Right ventricle myocardium superior (tissue), 1 donor: ENCODE measurements at regions not wholly inside any gene's neighbourhood (a gene's known extent, or its start where the extent isn't known, plus 50 kb on each side); places are given as distances from the start of the nearest gene placed in this dataset.

Experiments
- ATAC-seq: fragments of 200-7000 bp; cut with Tn5 transposase; one replicate; pipeline ENCODE4 v1.9.1; 2020; ENCODE audit warnings: mild to moderate bottlenecking; ENCODE audit not compliant: poor library complexity
- DNase-seq: peaks from one replicate; pipeline ENCODE4 v3.0.0-alpha.2; 2020
- intact Hi-C: fragments of 100-400 bp; cut with DNase I; formaldehyde crosslinking; loops from one replicate; pipeline ENCODE4 v1.11.2; 2022
- donor health status: DM: no; HTN: yes; CAD: no; lungs with severe emphysema.

DNA sequence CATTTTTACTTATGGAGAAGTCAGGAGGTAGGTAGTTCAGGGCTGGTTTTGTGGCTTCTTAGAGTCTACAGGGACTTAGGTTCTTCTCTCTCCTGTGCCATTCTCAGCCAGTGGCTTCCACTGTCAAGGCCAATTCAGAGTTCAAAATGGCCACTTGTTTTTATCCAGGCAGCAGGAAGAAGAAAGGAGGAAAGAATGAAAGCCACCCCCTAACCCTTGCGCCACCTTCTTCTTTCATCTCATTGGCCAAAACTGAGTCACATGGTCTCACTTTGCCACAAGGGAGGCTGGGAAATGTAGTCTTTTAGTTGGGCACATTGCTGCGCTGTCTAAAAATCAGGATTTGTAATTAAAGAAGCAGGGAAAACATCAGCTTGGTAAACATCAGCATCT is 60.8 kb upstream of the MED9 start:
- intact Hi-C loops: loop anchor here (5.0 kb wide), 2 partner anchors 59 to 61 kb away; partner anchors contain the start of gene MED9
- no peak for DNase-seq
- ATAC-seq: peak; percentile 28

DNA sequence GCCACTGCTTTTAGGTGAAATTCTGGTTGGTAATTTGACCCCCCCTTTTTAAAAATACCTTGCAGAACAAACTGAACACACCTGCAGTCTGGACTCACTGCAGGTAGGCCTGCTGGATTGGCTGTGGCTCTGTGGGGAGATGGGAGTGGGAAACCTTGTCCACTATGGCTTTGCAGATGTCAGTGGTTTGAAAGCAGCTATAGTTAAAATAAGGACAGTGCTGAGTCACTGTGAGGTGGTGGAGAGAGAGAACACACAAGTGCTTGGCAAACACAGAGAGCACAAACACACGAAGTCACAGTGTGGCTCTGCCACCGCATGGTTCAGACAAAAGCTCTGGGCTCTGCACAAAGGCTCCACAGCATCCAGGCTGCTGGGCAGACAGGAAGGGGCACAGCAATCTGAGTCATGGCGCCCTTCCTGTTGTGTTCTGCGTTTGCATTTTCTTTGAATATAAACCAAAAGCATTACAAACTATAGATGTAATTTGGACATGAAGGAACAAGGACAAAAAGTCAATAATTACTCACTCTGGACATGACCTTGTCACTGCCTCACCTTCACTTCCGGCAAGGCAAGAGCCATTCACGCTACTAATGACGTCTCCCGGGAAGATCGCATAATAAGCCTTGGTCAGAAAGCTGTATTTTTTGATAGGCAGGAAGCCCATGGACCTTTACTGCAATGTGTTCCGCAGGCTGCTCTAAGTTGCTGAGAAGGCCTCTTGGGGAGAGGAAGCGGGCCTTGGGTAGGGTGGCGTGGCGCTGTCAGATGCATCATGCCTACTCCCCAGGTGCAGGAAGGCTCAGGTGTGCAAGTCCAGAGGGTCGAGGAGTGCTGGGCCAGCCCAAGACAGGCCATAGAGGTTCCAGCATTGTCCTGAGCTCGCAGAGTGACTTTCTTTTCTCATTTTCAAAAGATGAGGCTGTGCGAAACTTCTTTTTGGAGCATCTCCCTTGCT is 60.1 kb upstream of the MED9 start:
- ATAC-seq (peak; percentile 63), DNase-seq (no peak)
- intact Hi-C loops: loop anchor here (5.0 kb wide), 2 partner anchors 59 to 61 kb away; partner anchors contain the start of gene MED9

DNA sequence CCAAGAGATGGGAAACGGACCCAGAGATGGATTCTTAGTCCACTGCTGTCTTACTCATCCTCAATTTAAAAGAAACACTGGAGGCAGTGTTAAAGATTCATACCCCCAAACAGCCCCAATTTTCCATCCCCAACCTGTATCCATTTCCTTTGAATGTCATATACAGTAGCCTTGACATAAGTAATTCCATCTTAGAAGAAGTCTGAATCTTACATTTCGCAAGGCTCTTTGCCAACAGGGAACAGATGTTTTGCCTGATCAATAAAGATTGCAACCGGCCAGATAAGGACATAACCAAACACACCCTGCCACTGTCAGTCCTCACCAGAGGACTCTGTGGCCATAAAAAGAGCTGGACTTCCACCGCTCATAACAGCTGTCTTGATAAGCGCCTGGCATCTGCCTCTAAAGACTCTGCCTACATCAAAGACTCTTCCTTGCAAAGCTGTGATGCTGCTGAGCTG is 59.0 kb upstream of the MED9 start:
- no peak for DNase-seq
- ATAC-seq: no peak
- intact Hi-C loops: loop anchor here (5.0 kb wide), 2 partner anchors 60 kb away; partner anchors contain the start of gene MED9

DNA sequence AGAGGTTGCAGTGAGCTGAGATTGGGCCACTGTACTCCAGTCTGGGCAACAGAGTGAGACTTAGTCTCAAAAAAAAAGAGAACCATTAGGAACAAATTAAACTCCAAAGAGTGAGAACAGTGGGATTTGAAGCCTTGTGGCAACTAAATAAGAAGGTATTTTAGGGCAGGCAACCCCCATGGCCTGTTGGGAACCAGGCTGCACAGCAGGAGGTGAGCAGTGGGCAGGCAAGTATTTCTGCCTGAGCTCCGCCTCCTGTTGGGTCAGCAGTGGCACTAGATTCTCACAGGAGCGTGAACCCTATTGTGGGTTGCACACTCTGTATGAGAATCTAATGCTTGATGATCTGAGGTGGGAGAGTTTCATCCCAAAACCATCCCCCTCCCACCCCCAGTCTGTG is 57.6 kb upstream of the MED9 start:
- ATAC-seq: no peak
- intact Hi-C loops: loop anchor here (5.0 kb wide), 2 partner anchors 58 to 62 kb away; partner anchors contain the start of gene MED9

DNA sequence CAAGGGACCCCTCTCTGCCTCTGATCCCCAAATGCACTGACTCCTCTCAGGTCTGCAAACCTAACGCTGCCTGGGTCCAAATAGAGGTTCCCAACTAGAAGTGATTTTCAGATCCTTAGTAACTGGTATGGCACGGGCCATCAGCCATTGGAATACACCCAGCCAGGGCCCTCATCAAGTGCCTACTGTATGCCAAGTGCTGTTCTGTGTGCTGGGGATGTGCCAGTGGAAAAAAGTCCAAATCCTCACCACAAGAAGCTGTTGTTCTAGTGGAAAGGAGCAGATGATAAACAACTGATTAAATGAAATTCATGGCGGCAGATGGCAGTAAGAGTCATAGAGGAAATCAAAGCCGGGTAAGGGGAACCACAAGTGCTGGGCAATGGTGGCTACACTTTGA is 57.2 kb upstream of the MED9 start:
- ATAC-seq: peak; percentile 47
- intact Hi-C loops: loop anchor here (5.0 kb wide), 2 partner anchors 58 to 62 kb away; partner anchors contain the start of gene MED9
- DNase-seq: peak; percentile 70

More for the DNA sequence above, 57.6 kb upstream of the MED9 start:
- DNase-seq: no peak

DNA sequence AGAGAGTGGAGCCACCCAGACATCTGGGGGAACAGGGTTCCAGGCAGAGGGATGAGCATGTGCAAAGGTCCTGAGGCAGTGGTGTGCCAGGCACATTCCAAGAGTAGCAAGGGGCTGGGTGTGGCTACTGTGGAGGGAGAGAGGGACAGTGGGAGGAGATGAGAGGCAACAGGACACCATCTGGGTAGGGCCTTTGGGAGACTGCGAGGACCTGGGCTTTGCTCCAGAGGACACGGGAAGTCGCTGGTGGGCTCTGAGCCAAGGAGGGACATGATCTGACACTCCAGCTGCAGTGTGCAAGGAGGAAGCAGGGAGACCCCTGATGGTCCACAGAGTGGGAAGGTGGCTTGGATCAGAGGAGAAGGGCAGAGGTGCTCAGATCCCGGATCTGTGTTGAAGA is 56.7 kb upstream of the MED9 start:
- DNase-seq (peak; percentile 83), ATAC-seq (peak; percentile 25)
- intact Hi-C loops: no loop called here

DNA sequence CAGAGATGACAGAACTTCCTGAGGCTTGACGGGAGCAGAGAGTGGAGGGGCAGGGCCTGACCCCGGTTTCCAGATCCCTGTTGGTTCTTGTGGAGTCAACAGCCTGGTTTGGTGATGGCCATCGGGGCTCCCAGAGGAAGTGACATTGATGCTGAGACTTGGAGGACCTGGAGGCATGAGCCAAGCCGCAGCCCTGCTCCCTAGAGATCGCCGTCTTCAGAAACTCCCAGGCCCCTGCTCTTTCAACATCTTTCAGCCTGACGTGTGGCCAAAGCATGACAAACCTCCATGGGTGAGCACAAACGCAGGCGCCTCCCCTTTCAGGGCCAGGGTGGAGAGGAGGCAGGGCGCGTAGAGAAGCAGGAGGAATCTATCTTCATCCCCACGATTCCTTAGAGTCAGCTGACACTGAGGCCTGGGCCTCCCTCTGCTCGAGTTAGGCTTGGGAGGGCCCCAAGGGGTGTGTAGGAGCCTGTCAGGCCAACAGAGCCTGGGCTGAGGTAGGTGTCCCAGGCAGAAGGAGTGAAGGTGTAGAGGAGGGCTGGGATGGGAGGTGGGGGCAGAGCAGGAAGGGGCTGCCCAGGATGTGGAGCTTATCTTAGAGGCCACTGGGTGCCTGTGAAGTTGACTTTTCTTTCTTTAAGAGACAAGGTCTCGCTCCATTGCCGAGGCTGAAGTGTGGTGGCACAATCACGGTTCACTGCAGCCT is 56.1 kb upstream of the MED9 start:
- intact Hi-C loops: no loop called here
- ATAC-seq (peak; percentile 59), DNase-seq (peak; percentile 91)

DNA sequence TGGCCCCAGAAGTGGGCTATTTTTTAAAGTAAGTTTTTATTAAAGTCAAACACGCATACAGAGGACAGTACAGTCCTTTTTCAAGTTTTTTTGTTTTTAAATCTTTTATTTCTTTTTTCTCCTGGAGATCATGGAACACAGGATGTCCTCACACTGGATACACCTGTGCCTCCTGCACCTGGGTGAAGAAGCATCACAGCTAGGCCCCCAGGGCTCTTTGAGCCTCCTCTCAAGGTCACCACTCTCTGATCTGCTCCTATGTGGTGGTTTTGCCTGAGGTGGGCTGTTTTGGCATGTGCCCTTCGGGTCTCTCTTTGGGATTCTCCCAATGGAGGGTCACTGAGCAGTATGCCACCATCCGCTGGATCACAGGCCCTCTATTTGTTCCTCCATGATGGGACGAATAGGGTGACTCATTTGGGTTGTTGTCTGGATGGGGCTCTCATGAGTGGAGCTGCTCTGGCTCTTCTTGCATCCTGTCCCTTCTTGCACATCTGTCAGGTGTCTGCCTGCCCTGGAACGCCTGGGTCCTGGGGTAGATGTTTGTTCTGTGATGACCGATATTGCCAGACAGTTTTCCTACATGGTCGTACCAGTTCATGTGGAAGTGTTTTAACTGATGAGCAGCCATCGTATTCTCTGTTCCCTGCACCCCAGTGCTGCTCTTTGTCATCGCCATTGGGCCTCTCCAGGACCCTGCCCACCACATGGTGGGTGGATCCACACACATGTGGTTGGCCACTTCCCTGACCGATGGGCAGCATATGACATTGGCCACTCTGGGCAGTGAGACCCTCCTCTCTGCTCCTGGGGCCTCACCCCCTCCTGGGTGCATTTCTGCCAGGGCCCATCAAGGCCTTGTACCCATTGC is 55.2 kb upstream of the MED9 start:
- DNase-seq (no peak), ATAC-seq (no peak)
- intact Hi-C loops: no loop called here

DNA sequence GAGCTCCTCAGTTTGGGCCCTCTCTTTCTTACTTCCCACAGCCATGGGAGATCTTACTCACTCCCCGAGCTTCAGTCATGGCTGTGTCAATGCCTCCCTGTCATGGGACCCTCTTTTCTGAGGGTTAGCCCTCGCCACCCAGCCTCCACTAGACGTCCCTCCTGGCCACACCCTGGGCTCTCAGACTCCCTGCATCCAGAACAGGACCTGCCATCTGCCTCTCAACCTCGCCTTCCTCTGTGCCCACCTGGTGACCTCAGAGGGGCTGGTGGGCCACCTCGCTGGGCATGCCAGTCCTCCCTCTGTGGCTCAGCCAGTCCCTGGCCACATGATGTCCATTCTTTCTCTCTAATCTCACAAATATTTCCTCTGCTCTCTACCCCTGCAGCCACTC is 54.6 kb upstream of the MED9 start:
- ATAC-seq (no peak), DNase-seq (no peak)
- intact Hi-C loops: no loop called here

DNA sequence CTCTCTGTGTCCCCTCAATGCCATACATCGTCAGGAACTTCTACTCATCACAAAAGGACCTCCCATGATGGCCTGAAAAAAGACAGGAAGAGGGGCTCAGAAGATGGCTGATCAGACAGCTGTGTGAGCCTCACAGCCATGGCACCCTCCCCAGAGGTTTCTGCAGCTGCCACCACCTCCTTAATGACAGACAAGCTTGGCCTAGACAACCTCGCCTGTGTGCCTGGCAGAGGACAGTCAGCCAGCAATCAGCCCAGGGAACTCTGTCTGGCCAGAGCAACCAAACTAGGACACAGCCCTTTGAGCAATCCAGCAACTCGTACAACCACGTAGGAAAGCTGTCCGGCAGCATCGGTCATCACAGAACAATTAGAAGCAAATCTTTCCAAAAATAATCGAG is 54.2 kb upstream of the MED9 start:
- DNase-seq (peak; percentile 61), ATAC-seq (peak; percentile 44)
- intact Hi-C loops: no loop called here

DNA sequence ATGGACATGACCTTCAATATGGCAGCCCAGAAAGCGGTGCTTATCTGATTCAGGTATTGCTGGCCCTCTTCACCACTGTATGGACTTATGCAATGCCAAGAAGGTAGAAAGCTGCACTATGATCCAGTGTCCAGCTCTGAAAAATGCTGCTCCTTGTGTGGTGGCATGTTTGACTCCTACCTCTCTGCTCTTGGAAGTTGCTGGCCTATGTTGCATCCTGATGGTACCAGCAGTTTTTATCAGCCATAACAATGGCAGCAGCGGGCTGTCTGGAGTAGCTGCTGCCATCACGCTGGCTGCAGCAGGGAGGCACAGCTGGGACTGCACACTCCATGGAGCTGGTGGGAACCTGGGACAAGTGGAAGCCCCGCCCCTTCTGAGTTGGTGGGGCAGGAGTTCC is 53.1 kb upstream of the MED9 start:
- DNase-seq: no peak
- intact Hi-C loops: no loop called here
- no peak for ATAC-seq

DNA sequence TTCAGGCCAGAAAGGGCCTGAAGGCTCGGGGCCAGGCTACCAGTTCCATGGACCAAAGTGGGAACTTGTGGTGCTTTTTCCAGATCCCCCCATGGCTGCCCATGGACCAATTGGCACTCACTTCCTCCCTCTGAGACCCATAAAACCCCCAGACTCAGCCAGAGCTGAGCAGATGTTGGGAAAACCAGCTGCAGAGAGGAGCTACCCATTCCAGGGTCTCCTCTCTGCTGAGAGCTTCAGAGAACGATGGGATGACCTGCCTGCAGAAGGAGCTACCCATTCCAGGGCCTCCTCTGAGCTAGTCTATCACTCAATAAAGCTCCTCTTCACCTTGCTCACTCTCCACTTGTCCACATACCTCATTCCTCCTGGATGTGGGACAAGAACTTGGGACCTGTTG is 52.2 kb upstream of the MED9 start:
- intact Hi-C loops: no loop called here
- no peak for ATAC-seq
- no peak for DNase-seq

DNA sequence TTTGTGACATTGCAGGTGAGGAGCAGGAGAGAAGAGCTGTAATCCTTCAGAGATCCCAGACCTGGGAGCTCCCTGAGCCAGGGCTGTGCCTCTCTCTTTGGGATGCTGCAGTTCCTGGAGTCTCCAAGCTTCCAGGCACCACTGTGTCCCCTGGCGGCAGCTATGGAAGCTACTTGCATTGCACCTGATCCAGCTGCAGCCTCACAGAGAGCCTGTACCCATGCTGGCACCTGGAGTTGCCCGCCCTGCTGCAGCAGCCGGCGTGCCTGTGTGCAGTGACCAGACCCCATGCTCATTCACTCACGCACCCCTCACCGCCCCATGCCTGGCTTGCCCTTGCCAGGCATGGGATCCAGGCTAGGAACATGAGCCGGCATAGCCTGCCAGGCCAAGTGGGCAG is 51.8 kb upstream of the MED9 start:
- ATAC-seq (no peak), DNase-seq (no peak)
- intact Hi-C loops: no loop called here

DNA sequence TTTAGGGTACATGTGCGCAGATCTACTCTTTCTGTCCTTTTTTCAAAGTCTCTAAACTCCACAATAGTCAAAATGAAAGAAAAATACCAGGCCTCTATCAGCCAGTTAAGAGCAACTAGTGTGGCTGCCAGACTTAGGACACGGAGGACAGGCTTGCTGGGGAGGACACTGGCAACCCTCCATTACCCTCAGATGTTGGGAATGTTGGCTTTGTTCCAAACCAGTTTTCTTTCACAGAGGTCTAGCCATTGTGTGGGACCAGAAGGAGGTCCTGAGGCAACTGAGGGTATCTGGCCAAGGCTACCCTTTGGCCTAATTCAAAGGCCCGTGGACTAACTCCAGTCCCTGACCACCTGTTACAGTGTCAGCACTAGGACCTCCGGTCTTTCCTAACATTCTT is 51.2 kb upstream of the MED9 start:
- intact Hi-C loops: no loop called here
- ATAC-seq: peak; percentile 58

DNA sequence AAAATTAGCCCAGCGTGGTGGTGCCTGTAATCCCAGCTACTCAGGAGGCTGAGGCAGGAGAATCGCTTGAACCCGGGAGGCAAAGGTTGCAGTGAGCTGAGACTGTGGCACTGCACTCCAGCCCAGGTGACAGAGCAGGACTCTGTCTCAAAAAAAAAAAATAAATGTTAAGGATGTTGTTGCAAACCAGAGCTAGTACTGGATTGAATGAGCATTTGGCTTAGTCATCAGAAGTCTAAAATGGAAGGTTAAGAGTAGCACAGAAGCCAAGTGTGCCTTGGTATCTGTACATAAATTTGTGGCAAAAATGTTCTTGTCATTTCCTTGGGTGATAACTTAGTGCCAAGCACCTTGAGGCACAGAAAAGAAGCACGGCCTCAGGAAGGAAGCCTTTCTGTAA is 50.6 kb upstream of the MED9 start:
- DNase-seq: no peak
- intact Hi-C loops: no loop called here
- ATAC-seq: no peak

More for the DNA sequence above, 51.2 kb upstream of the MED9 start:
- DNase-seq: no peak
